HEK293 (cell line): ENCODE measurements at regions not wholly inside any gene's neighbourhood (a gene's known extent, or its start where the extent isn't known, plus 50 kb on each side); places are given as distances from the start of the nearest gene placed in this dataset.
A peak's percentile ranks its signal among the peaks of the same experiment; 100 is the strongest.

ENCODE experiments used
- KLF8 ChIP-seq: fragments of 450-650 bp; formaldehyde crosslinking; IDR thresholded peaks from 2 replicates; pipeline ENCODE4 v1.5.1; 2016; ENCODE audit warnings: missing biosample characterization, missing genetic modification characterization
- SP7 ChIP-seq: fragments of 450-650 bp; formaldehyde crosslinking; IDR thresholded peaks from 2 replicates; pipeline ENCODE4 v1.5.1; 2016; ENCODE audit warnings: missing biosample characterization, missing genetic modification characterization
- WT1 ChIP-seq: fragments of 450-650 bp; formaldehyde crosslinking; IDR thresholded peaks from 2 replicates; pipeline ENCODE4 v1.5.1; 2016; ENCODE audit warnings: missing biosample characterization, missing genetic modification characterization
- ZBTB44 ChIP-seq: fragments of 450-650 bp; IDR thresholded peaks from 2 replicates; pipeline ENCODE4 v1.5.1; 2018; ENCODE audit warnings: missing biosample characterization, mild to moderate bottlenecking, missing genetic modification characterization
- ZBTB7A ChIP-seq: fragments of 450-650 bp; formaldehyde crosslinking; IDR thresholded peaks from 2 replicates; pipeline ENCODE4 v1.5.1; 2016; ENCODE audit warnings: low read depth, missing biosample characterization, missing genetic modification characterization
- ZBTB8A ChIP-seq: fragments of 450-650 bp; formaldehyde crosslinking; IDR thresholded peaks from 2 replicates; pipeline ENCODE4 v1.5.1; 2016; ENCODE audit warnings: missing biosample characterization, missing genetic modification characterization
- ZFHX2 ChIP-seq: fragments of 450-650 bp; formaldehyde crosslinking; conservative IDR thresholded peaks from 2 replicates; pipeline ENCODE4 v1.5.1; 2016; ENCODE audit warnings: missing biosample characterization, missing genetic modification characterization
- ZFP41 ChIP-seq: fragments of 450-650 bp; formaldehyde crosslinking; IDR thresholded peaks from 2 replicates; pipeline ENCODE4 v1.5.1; 2016; ENCODE audit warnings: missing biosample characterization, missing genetic modification characterization, borderline replicate concordance
- ZNF138 ChIP-seq: fragments of 450-650 bp; formaldehyde crosslinking; IDR thresholded peaks from 2 replicates; pipeline ENCODE4 v1.5.1; 2016; ENCODE audit warnings: missing biosample characterization, missing genetic modification characterization, borderline replicate concordance
- ZNF175 ChIP-seq: fragments of 450-650 bp; formaldehyde crosslinking; IDR thresholded peaks from 2 replicates; pipeline ENCODE4 v1.5.1; 2016; ENCODE audit warnings: missing biosample characterization, missing genetic modification characterization
- ZNF184 ChIP-seq: fragments of 450-650 bp; IDR thresholded peaks from 2 replicates; pipeline ENCODE4 v1.5.1; 2018; ENCODE audit warnings: missing biosample characterization, mild to moderate bottlenecking, missing genetic modification characterization
- ZNF202 ChIP-seq: fragments of 450-650 bp; formaldehyde crosslinking; IDR thresholded peaks from 2 replicates; pipeline ENCODE4 v1.5.1; 2016; ENCODE audit warnings: missing biosample characterization, missing genetic modification characterization, borderline replicate concordance
- ZNF23 ChIP-seq: fragments of 450-650 bp; formaldehyde crosslinking; IDR thresholded peaks from 2 replicates; pipeline ENCODE4 v1.5.1; 2016; ENCODE audit warnings: missing biosample characterization, missing genetic modification characterization, borderline replicate concordance
- ZNF350 ChIP-seq: fragments of 450-650 bp; formaldehyde crosslinking; IDR thresholded peaks from 2 replicates; pipeline ENCODE4 v1.5.0; 2017; ENCODE audit warnings: missing biosample characterization, mild to moderate bottlenecking, missing genetic modification characterization
- ZNF362 ChIP-seq: fragments of 450-650 bp; formaldehyde crosslinking; IDR thresholded peaks from 2 replicates; pipeline ENCODE4 v1.5.1; 2016; ENCODE audit warnings: missing biosample characterization, missing genetic modification characterization
- ZNF510 ChIP-seq: fragments of 450-650 bp; formaldehyde crosslinking; IDR thresholded peaks from 2 replicates; pipeline ENCODE4 v1.5.1; 2018; ENCODE audit warnings: mild to moderate bottlenecking, missing genetic modification characterization, missing biosample characterization; ENCODE audit not compliant: insufficient replicate concordance
- ZNF561 ChIP-seq: fragments of 450-650 bp; IDR thresholded peaks from 2 replicates; pipeline ENCODE4 v1.5.1; 2018; ENCODE audit warnings: missing biosample characterization, missing genetic modification characterization, borderline replicate concordance
- ZNF580 ChIP-seq: fragments of 450-650 bp; formaldehyde crosslinking; IDR thresholded peaks from 2 replicates; pipeline ENCODE4 v1.5.1; 2016; ENCODE audit warnings: missing biosample characterization, missing genetic modification characterization
- ZNF660 ChIP-seq: fragments of 450-650 bp; IDR thresholded peaks from 2 replicates; pipeline ENCODE4 v1.5.1; 2018; ENCODE audit warnings: missing biosample characterization, mild to moderate bottlenecking, missing genetic modification characterization
- ZNF843 ChIP-seq: fragments of 450-650 bp; formaldehyde crosslinking; IDR thresholded peaks from 2 replicates; pipeline ENCODE4 v1.5.1; 2016; ENCODE audit warnings: missing biosample characterization, missing genetic modification characterization
- TF ChIP-seq, protein P1 (sequence below): IDR thresholded peaks from 2 replicates; pipeline ENCODE4 v1.6.1; 2011; ENCODE audit warnings: mild to moderate bottlenecking, low read depth, low read length, borderline replicate concordance
- TF ChIP-seq, protein P2 (sequence below): fragments of 450-650 bp; formaldehyde crosslinking; IDR thresholded peaks from 2 replicates; pipeline ENCODE4 v1.5.1; 2017; ENCODE audit warnings: missing biosample characterization, missing genetic modification characterization
- TF ChIP-seq, protein P3 (sequence below): fragments of 450-650 bp; formaldehyde crosslinking; IDR thresholded peaks from 2 replicates; pipeline ENCODE4 v1.5.1; 2016; ENCODE audit warnings: missing biosample characterization, missing genetic modification characterization, borderline replicate concordance
- TF ChIP-seq, protein P4 (sequence below): fragments of 450-650 bp; formaldehyde crosslinking; IDR thresholded peaks from 2 replicates; pipeline ENCODE4 v1.5.1; 2016; ENCODE audit warnings: missing biosample characterization, missing genetic modification characterization

- TF ChIP-seq ZNF184 = peak; percentile 79
- 0 out of 2 replicates have a peak, but pooled peaks have one; percentile 51 for TF ChIP-seq ZNF660 (tag by site-specific recombination)
- peak; percentile 21; the same call in 1 of the 2 replicates for TF ChIP-seq ZBTB44
- TF ChIP-seq, protein P1, sequence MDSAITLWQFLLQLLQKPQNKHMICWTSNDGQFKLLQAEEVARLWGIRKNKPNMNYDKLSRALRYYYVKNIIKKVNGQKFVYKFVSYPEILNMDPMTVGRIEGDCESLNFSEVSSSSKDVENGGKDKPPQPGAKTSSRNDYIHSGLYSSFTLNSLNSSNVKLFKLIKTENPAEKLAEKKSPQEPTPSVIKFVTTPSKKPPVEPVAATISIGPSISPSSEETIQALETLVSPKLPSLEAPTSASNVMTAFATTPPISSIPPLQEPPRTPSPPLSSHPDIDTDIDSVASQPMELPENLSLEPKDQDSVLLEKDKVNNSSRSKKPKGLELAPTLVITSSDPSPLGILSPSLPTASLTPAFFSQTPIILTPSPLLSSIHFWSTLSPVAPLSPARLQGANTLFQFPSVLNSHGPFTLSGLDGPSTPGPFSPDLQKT = no peak
- no peak for TF ChIP-seq ZNF510
- TF ChIP-seq ZBTB7A = no peak
- TF ChIP-seq ZNF202 (tag by site-specific recombination) = no peak
- no peak for TF ChIP-seq KLF8 (tag by site-specific recombination)
- no peak for TF ChIP-seq ZNF175 (tag by site-specific recombination)
- no peak for TF ChIP-seq ZFP41 (tag by site-specific recombination)
- TF ChIP-seq ZFHX2 (tag by site-specific recombination) = peak; percentile 64
- TF ChIP-seq, protein P2, sequence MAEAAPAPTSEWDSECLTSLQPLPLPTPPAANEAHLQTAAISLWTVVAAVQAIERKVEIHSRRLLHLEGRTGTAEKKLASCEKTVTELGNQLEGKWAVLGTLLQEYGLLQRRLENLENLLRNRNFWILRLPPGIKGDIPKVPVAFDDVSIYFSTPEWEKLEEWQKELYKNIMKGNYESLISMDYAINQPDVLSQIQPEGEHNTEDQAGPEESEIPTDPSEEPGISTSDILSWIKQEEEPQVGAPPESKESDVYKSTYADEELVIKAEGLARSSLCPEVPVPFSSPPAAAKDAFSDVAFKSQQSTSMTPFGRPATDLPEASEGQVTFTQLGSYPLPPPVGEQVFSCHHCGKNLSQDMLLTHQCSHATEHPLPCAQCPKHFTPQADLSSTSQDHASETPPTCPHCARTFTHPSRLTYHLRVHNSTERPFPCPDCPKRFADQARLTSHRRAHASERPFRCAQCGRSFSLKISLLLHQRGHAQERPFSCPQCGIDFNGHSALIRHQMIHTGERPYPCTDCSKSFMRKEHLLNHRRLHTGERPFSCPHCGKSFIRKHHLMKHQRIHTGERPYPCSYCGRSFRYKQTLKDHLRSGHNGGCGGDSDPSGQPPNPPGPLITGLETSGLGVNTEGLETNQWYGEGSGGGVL (tag by site-specific recombination) = peak; percentile 95
- TF ChIP-seq, protein P3, sequence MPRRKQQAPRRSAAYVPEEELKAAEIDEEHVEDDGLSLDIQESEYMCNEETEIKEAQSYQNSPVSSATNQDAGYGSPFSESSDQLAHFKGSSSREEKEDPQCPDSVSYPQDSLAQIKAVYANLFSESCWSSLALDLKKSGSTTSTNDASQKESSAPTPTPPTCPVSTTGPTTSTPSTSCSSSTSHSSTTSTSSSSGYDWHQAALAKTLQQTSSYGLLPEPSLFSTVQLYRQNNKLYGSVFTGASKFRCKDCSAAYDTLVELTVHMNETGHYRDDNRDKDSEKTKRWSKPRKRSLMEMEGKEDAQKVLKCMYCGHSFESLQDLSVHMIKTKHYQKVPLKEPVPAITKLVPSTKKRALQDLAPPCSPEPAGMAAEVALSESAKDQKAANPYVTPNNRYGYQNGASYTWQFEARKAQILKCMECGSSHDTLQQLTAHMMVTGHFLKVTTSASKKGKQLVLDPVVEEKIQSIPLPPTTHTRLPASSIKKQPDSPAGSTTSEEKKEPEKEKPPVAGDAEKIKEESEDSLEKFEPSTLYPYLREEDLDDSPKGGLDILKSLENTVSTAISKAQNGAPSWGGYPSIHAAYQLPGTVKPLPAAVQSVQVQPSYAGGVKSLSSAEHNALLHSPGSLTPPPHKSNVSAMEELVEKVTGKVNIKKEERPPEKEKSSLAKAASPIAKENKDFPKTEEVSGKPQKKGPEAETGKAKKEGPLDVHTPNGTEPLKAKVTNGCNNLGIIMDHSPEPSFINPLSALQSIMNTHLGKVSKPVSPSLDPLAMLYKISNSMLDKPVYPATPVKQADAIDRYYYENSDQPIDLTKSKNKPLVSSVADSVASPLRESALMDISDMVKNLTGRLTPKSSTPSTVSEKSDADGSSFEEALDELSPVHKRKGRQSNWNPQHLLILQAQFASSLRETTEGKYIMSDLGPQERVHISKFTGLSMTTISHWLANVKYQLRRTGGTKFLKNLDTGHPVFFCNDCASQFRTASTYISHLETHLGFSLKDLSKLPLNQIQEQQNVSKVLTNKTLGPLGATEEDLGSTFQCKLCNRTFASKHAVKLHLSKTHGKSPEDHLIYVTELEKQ (tag by site-specific recombination) = peak; percentile 15; the same call in 1 of the 2 replicates
- no peak for TF ChIP-seq ZNF561 (tag by site-specific recombination)
- TF ChIP-seq ZNF362 = 0 out of 2 replicates have a peak, but pooled peaks have one; percentile 18
- no peak for TF ChIP-seq ZNF580 (tag by site-specific recombination)
- 0 out of 2 replicates have a peak, but pooled peaks have one; percentile 15 for TF ChIP-seq ZBTB8A
- TF ChIP-seq ZNF843 (tag by site-specific recombination) = peak; percentile 47; the same call in 1 of the 2 replicates
- TF ChIP-seq, protein P4, sequence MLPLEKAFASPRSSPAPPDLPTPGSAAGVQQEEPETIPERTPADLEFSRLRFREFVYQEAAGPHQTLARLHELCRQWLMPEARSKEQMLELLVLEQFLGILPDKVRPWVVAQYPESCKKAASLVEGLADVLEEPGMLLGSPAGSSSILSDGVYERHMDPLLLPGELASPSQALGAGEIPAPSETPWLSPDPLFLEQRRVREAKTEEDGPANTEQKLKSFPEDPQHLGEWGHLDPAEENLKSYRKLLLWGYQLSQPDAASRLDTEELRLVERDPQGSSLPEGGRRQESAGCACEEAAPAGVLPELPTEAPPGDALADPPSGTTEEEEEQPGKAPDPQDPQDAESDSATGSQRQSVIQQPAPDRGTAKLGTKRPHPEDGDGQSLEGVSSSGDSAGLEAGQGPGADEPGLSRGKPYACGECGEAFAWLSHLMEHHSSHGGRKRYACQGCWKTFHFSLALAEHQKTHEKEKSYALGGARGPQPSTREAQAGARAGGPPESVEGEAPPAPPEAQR (tag by site-specific recombination) = no peak
- TF ChIP-seq ZNF350 (tag by site-specific recombination) = no peak
- TF ChIP-seq ZNF138 = no peak
- peak; percentile 92 for TF ChIP-seq WT1 (tag by site-specific recombination)
- peak; percentile 73 for TF ChIP-seq SP7 (tag by site-specific recombination)
- TF ChIP-seq ZNF23 (tag by site-specific recombination) = no peak
These were observed 543.0 kb upstream of the TNP1 start (continued) for GRCh38 chr2:217402761-217403383.
